ENCODE measurements at regions not wholly inside any gene's neighbourhood (a gene's known extent, or its start where the extent isn't known, plus 50 kb on each side); places are given as distances from the start of the nearest gene placed in this dataset.

GRCh38 chr11:79902493-79902892 lies 461.7 kb upstream of the TENM4 start:
- TF ChIP-seq CTCF (IDR thresholded peaks at IDR 0.05; ENCODE audit: low read depth, low read length, missing input control) (no peak), SP1 (IDR thresholded peaks at IDR 0.05) (no peak), ATF3 (IDR thresholded peaks at IDR 0.05) (no peak), RXRA (IDR thresholded peaks at IDR 0.05) (no peak), ZBTB33 (IDR thresholded peaks at IDR 0.05) (no peak), MAX (IDR thresholded peaks at IDR 0.05) (no peak), REST (IDR thresholded peaks at IDR 0.05) (no peak), RAD21 (IDR thresholded peaks at IDR 0.05) (no peak), GABPA (IDR thresholded peaks at IDR 0.05 in 1 of 2, conservative IDR thresholded peaks at IDR 0.05 in 1 of 2) (no peak), TAF1 (conservative IDR thresholded peaks at IDR 0.05) (no peak), FOXA1 (IDR thresholded peaks at IDR 0.05) (no peak)

Measured in liver (tissue), 3 donors.